Ovary (tissue), 7 donors: ENCODE measurements at regions not wholly inside any gene's neighbourhood (a gene's known extent, or its start where the extent isn't known, plus 50 kb on each side); places are given as distances from the start of the nearest gene placed in this dataset.

Experiments used
- DNase-seq, 5 donors: peaks; one replicate each; pipeline ENCODE4 v3.0.0-alpha.2; 2019 to 2020
- H3K27ac ChIP-seq, 2 donors: fragments of 200-600 bp; one replicate each; pipeline versions ENCODE4 v1.5.1 to v1.8.0; 2019 to 2022
- H3K27me3 ChIP-seq: fragments of 200-600 bp; one replicate; pipeline ENCODE4 v1.8.0; 2022
- H3K36me3 ChIP-seq: fragments of 200-600 bp; sonication (generic); one replicate; pipeline ENCODE4 v1.5.1; 2019
- H3K4me1 ChIP-seq: one replicate; pipeline ENCODE4 v1.8.1; 2013; ENCODE audit warnings: mild to moderate bottlenecking, moderate library complexity; ENCODE audit not compliant: insufficient read depth
- H3K4me3 ChIP-seq: fragments of 200-600 bp; sonication (generic); one replicate; pipeline ENCODE4 v1.5.1; 2017
- H3K9me3 ChIP-seq, 2 donors: fragments of 200-600 bp in 1 of 2; sonication (generic) in 1 of 2; one replicate each; pipeline versions ENCODE4 v1.5.1 to v1.8.1; 2013 to 2019; ENCODE audit warnings: mild to moderate bottlenecking in 1 of 2, moderate library complexity in 1 of 2
- CTCF ChIP-seq, 3 donors: fragments of 450-650 bp in 2 of 3; fragments of 200-600 bp in 1 of 3; IDR thresholded peaks; one replicate each; pipeline versions ENCODE4 v1.5.1 to v1.8.0; 2016 to 2022; ENCODE audit warnings: antibody characterized with exemption in 3 of 3, mild to moderate bottlenecking in 1 of 3
- EP300 ChIP-seq: sonication (generic); formaldehyde crosslinking; IDR thresholded peaks from one replicate; pipeline ENCODE4 v1.6.1; 2017; ENCODE audit warnings: antibody characterized with exemption
- POLR2A ChIP-seq: fragments of 450-650 bp; IDR thresholded peaks from one replicate; pipeline ENCODE4 v1.6.1; 2017; ENCODE audit warnings: antibody characterized with exemption, mild to moderate bottlenecking, moderate library complexity
- WGBS, 3 donors: extraction: QIAGEN DNeasy Blood & Tissue Kit in 1 of 3; methylation state at CpG; one replicate each; pipeline versions ENCODE4 v1.1.5 to v1.1.7; 2013 to 2017; 5-methylcytosine and 5-hydroxymethylcytosine counted together
- intact Hi-C, 4 donors: fragments of 100-400 bp; cut with DNase I; formaldehyde crosslinking; loops; one replicate each; pipeline versions ENCODE4 v1.11.0 to v1.15.1; 2022 to 2023
- donor health status: DM: no; HTN: no; CAD: no; lungs with moderate emphysema.
- donor health status: DM: no; HTN: no; CAD: no.
- donor health status: Bipolar disorder and iron deficiency.
- donor health status: DM: no; HTN: no; CAD: no.
- donor health status: DM: yes; HTN: yes; CAD: no.

GRCh38 chr20:50378170-50379000, 131.8 kb upstream of the PTPN1 start:
- intact Hi-C loops: loop anchor here in 1 of 4 donors (5.0 kb wide), 1 partner anchor 186 kb away; the partner anchor contains the start of gene CEBPB
- Histone ChIP-seq H3K27me3 (no peaks in the 10 kb centered on the region), H3K4me3 (no peak overlapping the region), H3K9me3 (no peaks in the 10 kb centered on the region), H3K27ac (peak overlapping the region in 1 of 2 donors; percentile 49), H3K36me3 (no peaks in the 10 kb centered on the region), H3K4me1 (peaks cover 15% of the 10 kb centered on the region)
- TF ChIP-seq POLR2A (no peak), EP300 (no peak)
- DNase-seq: no peak
- 30 to 46% (median 36%) methylated on average over 14 of the region's 14 CpGs for WGBS, 3 donors

GRCh38 chr20:50379049-50379990, 130.9 kb upstream of the PTPN1 start:
- intact Hi-C loops: loop anchor here in 1 of 4 donors (5.0 kb wide), 1 partner anchor 187 kb away; the partner anchor contains the start of gene CEBPB
- 14 to 16% (median 15%) methylated on average over 38 of the region's 38 CpGs for whole genome bisulfite sequencing, 3 donors
- Histone ChIP-seq H3K4me3 (no peak overlapping the region), H3K27me3 (no peaks in the 10 kb centered on the region), H3K27ac (peak overlapping the region; percentile 41 to 49), H3K4me1 (peaks cover 15% of the 10 kb centered on the region), H3K36me3 (no peaks in the 10 kb centered on the region), H3K9me3 (no peaks in the 10 kb centered on the region)
- TF ChIP-seq EP300: no peak
- peak; percentile 82 for TF ChIP-seq POLR2A
- TF ChIP-seq CTCF (IDR thresholded peaks at IDR 0.05): peak in 1 of 3 donors; percentile 26
- peak; percentile 92 to 98 (median 95) for DNase-seq

GRCh38 chr20:50379991-50380696, 130.0 kb upstream of the PTPN1 start:
- Histone ChIP-seq H3K36me3 (no peaks in the 10 kb centered on the region), H3K27me3 (no peaks in the 10 kb centered on the region), H3K27ac (peak overlapping the region; percentile 18 to 41), H3K4me1 (peaks cover 15% of the 10 kb centered on the region), H3K4me3 (no peak overlapping the region), H3K9me3 (no peaks in the 10 kb centered on the region)
- intact Hi-C loops: loop anchor here in 3 of 4 donors (2.0 to 10.0 kb wide), 5 partner anchors 82 to 189 kb away; partner anchors contain the start of gene CEBPB (in 3 of the 3)
- TF ChIP-seq CTCF (IDR thresholded peaks at IDR 0.05): no peak
- 82 to 83% (median 83%) methylated on average over 16 of the region's 16 CpGs for WGBS, 3 donors
- peak in 1 of 5 donors; percentile 41 for DNase-seq

GRCh38 chr20:50380697-50381040, 129.5 kb upstream of the PTPN1 start:
- no peak for TF ChIP-seq POLR2A
- TF ChIP-seq EP300: no peak
- TF ChIP-seq CTCF (IDR thresholded peaks at IDR 0.05): peak; percentile 35 to 50 (median 48)
- 12 to 18% (median 12%) methylated on average over 5 of the region's 5 CpGs for WGBS, 3 donors
- intact Hi-C loops: loop anchor here in 3 of 4 donors (2.0 to 10.0 kb wide), 4 partner anchors 82 to 190 kb away; partner anchors contain the start of gene CEBPB (in 2 of the 3)
- Histone ChIP-seq H3K27ac (peak overlapping the region in 1 of 2 donors; percentile 41), H3K27me3 (no peaks in the 10 kb centered on the region), H3K4me1 (peaks cover 15% of the 10 kb centered on the region), H3K36me3 (no peaks in the 10 kb centered on the region), H3K9me3 (no peaks in the 10 kb centered on the region), H3K4me3 (no peak overlapping the region)
- peak; percentile 50 to 76 (median 73) for DNase-seq
